GM23248 (cell line): ENCODE measurements at regions not wholly inside any gene's neighbourhood (a gene's known extent, or its start where the extent isn't known, plus 50 kb on each side); places are given as distances from the start of the nearest gene placed in this dataset.

Experiments used
- EZH2 ChIP-seq: fragments of 200-600 bp; sonication (generic); IDR thresholded peaks from 2 replicates; pipeline ENCODE4 v1.6.1; 2018; ENCODE audit warnings: antibody characterized with exemption, mild to moderate bottlenecking; ENCODE audit not compliant: insufficient read depth, poor library complexity, severe bottlenecking
- EZH2phosphoT487 ChIP-seq: fragments of 200-600 bp; sonication (generic); IDR thresholded peaks from 2 replicates; pipeline ENCODE4 v1.6.1; 2018; ENCODE audit warnings: antibody characterized with exemption, moderate library complexity, mild to moderate bottlenecking, low read depth; ENCODE audit not compliant: insufficient read depth

DNA sequence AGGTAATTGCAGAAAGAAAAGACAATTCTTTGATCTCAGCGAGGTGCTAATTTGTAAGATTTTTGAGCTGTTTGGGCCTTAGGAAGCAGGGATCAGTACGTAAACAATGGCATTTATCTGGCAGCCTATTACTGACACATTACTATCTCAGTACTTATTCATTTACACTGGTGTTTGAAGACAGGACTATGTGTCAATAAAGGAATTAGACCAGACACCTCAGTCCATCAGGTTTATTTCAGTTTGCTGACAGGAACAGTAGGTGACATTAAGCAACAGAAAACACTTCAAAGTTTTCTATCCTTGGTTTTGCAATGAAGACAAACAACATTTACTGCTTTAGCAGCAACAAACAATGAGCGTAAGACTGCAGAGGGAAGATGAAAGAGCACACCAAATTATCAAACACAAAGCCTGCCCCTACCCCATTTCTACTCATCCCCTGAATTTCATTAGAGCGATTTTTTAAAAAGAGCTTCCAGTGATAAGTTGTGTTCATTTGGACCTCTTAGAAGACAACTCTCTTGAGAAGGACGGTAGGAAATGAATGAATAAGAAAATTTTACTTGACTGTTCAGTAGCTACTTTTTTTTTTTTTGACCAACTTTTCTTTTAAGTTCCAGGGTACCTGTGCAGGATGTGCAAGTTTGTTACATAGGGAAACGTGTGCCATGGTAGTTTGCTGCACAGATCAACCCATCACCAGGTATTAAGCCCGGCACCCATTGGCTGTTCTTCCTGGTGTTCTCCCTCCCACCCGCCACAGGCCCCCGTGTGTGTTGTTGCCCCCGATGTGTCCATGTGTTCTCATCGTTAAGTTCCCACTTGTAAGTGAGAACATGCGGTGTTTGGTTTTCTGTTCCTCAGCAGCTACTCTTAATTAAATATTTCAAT, 138.8 kb downstream of the DKK1 start:
- TF ChIP-seq EZH2 (no peak), EZH2phosphoT487 (no peak)
